ENCODE measurements at regions not wholly inside any gene's neighbourhood (a gene's known extent, or its start where the extent isn't known, plus 50 kb on each side); places are given as distances from the start of the nearest gene placed in this dataset.
"Not testable (repeated sequence)": the region's sequence is repeated elsewhere in the genome, so short reads cannot be mapped to it uniquely, and the experiment has no call there.

- TF ChIP-seq, protein P1, sequence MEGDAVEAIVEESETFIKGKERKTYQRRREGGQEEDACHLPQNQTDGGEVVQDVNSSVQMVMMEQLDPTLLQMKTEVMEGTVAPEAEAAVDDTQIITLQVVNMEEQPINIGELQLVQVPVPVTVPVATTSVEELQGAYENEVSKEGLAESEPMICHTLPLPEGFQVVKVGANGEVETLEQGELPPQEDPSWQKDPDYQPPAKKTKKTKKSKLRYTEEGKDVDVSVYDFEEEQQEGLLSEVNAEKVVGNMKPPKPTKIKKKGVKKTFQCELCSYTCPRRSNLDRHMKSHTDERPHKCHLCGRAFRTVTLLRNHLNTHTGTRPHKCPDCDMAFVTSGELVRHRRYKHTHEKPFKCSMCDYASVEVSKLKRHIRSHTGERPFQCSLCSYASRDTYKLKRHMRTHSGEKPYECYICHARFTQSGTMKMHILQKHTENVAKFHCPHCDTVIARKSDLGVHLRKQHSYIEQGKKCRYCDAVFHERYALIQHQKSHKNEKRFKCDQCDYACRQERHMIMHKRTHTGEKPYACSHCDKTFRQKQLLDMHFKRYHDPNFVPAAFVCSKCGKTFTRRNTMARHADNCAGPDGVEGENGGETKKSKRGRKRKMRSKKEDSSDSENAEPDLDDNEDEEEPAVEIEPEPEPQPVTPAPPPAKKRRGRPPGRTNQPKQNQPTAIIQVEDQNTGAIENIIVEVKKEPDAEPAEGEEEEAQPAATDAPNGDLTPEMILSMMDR (IDR thresholded peaks at IDR 0.05; ENCODE audit: low read length), result not testable (repeated sequence)
- not testable (repeated sequence) for TF ChIP-seq EZH2 (IDR thresholded peaks at IDR 0.05; ENCODE audit: borderline replicate concordance, low read length)
Observed at GRCh38 chr21:6374926-6375325, 4146.5 kb upstream of the TPTE start.
